ENCODE measurements at regions not wholly inside any gene's neighbourhood (a gene's known extent, or its start where the extent isn't known, plus 50 kb on each side); places are given as distances from the start of the nearest gene placed in this dataset.

DNA sequence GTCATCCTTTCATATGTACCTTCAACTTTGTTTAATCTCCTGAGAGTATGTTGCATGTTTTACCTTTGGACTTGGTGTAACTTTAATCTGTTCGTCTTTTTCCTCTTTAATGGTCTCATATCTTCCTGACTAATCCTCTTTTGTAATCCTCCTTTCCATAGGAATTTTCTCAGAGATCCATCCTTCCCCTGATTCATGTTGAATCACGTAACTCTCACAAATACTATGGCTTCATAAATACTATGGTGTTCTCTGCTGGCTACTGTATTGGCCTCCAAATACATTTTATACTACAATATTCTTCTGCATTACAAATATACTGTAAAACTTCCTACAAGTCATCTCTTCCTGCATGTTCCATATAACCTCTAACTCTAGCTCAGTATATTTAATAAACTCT lies 317.7 kb upstream of the ADGRB3 start:
- H4K20me1 ChIP-seq (ENCODE audit: insufficient read depth, low read length): no peaks in the 10 kb centered on the region
- no peaks in the 10 kb centered on the region for H3K4me1 ChIP-seq (ENCODE audit: low read length)
- H3K27ac ChIP-seq (ENCODE audit: low read length): no peak overlapping the region
- no peaks in the 10 kb centered on the region for H3K27me3 ChIP-seq (replicated peaks; ENCODE audit: insufficient read depth, low read length)
- H3K9me3 ChIP-seq (replicated peaks; ENCODE audit: insufficient read depth, low read length): no peaks in the 10 kb centered on the region
- no peak overlapping the region for H3K4me2 ChIP-seq (ENCODE audit: low read depth, low read length)
- H3K9ac ChIP-seq (ENCODE audit: low read length): no peak overlapping the region
- H3K36me3 ChIP-seq (replicated peaks; ENCODE audit: insufficient read depth, low read length): no peaks in the 10 kb centered on the region
- H2AFZ ChIP-seq (ENCODE audit: low read length): no peak overlapping the region
- no peak overlapping the region for H3K4me3 ChIP-seq (ENCODE audit: low read length)
- no peak for DNase-seq
- H3K79me2 ChIP-seq (ENCODE audit: low read length): no peaks in the 10 kb centered on the region
- no peaks in the 10 kb centered on the region for H3F3A ChIP-seq (ENCODE audit: insufficient read depth, low read length)
- TF ChIP-seq EZH2phosphoT487 (IDR thresholded peaks at IDR 0.05; ENCODE audit: low read length): no peak
- no peak for TF ChIP-seq EZH2 (optimal IDR thresholded peaks at IDR 0.05; ENCODE audit: low read depth, low read length)
- TF ChIP-seq, protein P1, sequence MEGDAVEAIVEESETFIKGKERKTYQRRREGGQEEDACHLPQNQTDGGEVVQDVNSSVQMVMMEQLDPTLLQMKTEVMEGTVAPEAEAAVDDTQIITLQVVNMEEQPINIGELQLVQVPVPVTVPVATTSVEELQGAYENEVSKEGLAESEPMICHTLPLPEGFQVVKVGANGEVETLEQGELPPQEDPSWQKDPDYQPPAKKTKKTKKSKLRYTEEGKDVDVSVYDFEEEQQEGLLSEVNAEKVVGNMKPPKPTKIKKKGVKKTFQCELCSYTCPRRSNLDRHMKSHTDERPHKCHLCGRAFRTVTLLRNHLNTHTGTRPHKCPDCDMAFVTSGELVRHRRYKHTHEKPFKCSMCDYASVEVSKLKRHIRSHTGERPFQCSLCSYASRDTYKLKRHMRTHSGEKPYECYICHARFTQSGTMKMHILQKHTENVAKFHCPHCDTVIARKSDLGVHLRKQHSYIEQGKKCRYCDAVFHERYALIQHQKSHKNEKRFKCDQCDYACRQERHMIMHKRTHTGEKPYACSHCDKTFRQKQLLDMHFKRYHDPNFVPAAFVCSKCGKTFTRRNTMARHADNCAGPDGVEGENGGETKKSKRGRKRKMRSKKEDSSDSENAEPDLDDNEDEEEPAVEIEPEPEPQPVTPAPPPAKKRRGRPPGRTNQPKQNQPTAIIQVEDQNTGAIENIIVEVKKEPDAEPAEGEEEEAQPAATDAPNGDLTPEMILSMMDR (IDR thresholded peaks at IDR 0.05; ENCODE audit: low read length): no peak
- no peaks in the 10 kb centered on the region for H3K9me2 ChIP-seq (replicated peaks; ENCODE audit: insufficient read depth, low read length)

DNA sequence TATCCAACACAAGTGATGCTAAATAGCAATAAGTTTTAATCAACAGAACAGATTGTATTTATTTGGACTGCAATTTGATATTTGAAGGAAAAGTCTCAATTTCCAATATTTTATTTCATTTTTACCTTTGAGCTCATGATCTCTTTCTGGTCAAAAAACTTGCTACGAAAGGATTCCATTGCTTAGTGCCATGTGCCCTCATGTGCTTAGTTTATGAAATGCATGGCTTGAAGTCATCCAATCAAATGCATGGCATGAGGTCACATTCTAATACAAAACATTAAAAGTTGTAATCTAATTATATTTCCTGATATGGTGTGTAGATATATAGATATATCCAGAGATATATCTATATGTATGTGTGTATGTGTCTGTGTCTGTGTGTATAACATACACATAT lies 321.2 kb upstream of the ADGRB3 start:
- H4K20me1 ChIP-seq (ENCODE audit: insufficient read depth, low read length): no peaks in the 10 kb centered on the region
- H3F3A ChIP-seq (ENCODE audit: insufficient read depth, low read length): no peaks in the 10 kb centered on the region
- H3K9me3 ChIP-seq (replicated peaks; ENCODE audit: insufficient read depth, low read length): no peaks in the 10 kb centered on the region
- no peak overlapping the region for H2AFZ ChIP-seq (ENCODE audit: low read length)
- H3K36me3 ChIP-seq (replicated peaks; ENCODE audit: insufficient read depth, low read length): no peaks in the 10 kb centered on the region
- H3K79me2 ChIP-seq (ENCODE audit: low read length): no peaks in the 10 kb centered on the region
- H3K27me3 ChIP-seq (replicated peaks; ENCODE audit: insufficient read depth, low read length): no peaks in the 10 kb centered on the region
- no peak overlapping the region for H3K4me3 ChIP-seq (ENCODE audit: low read length)
- TF ChIP-seq EZH2phosphoT487 (IDR thresholded peaks at IDR 0.05; ENCODE audit: low read length) (no peak), EZH2 (optimal IDR thresholded peaks at IDR 0.05; ENCODE audit: low read depth, low read length) (no peak)
- TF ChIP-seq, protein P1 (IDR thresholded peaks at IDR 0.05; ENCODE audit: low read length): peak; percentile 6; the same call in 1 of the 2 replicates
- no peak overlapping the region for H3K9ac ChIP-seq (ENCODE audit: low read length)
- H3K4me2 ChIP-seq (ENCODE audit: low read depth, low read length): no peak overlapping the region
- no peaks in the 10 kb centered on the region for H3K4me1 ChIP-seq (ENCODE audit: low read length)
- no peaks in the 10 kb centered on the region for H3K9me2 ChIP-seq (replicated peaks; ENCODE audit: insufficient read depth, low read length)
- H3K27ac ChIP-seq (ENCODE audit: low read length): no peak overlapping the region
- no peak for DNase-seq

DNA sequence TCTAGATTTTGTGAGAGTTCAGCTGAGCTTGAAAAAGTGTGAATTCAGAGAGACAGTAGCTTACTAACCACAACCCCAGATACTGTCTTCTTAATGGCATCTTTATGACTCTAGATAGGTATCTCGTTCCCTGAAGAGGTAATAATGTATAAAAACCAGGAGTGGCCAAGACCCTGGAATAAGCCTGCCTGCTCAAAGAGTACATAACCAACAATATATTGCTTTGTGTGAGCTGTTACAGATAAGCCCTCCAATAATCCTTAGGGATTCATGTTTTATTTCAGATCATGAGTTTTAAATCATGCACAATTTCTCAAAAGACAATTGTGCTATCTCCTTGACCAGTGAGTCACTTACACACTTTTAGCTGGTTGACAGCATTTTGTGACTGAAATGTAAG lies 327.8 kb upstream of the ADGRB3 start:
- Histone ChIP-seq H3K4me2 (ENCODE audit: low read depth, low read length) (no peak overlapping the region), H3K27ac (ENCODE audit: low read length) (no peak overlapping the region), H3K9me3 (replicated peaks; ENCODE audit: insufficient read depth, low read length) (no peaks in the 10 kb centered on the region), H3K36me3 (replicated peaks; ENCODE audit: insufficient read depth, low read length) (no peaks in the 10 kb centered on the region; the same call in 1 of the 2 replicates), H3K4me3 (ENCODE audit: low read length) (no peak overlapping the region), H3K79me2 (ENCODE audit: low read length) (no peaks in the 10 kb centered on the region), H3K4me1 (ENCODE audit: low read length) (no peaks in the 10 kb centered on the region), H3K9ac (ENCODE audit: low read length) (no peak overlapping the region), H4K20me1 (ENCODE audit: insufficient read depth, low read length) (no peaks in the 10 kb centered on the region), H3K9me2 (replicated peaks; ENCODE audit: insufficient read depth, low read length) (no peaks in the 10 kb centered on the region), H3F3A (ENCODE audit: insufficient read depth, low read length) (no peaks in the 10 kb centered on the region), H2AFZ (ENCODE audit: low read length) (no peak overlapping the region), H3K27me3 (replicated peaks; ENCODE audit: insufficient read depth, low read length) (no peaks in the 10 kb centered on the region)
- no peak for DNase-seq
- TF ChIP-seq EZH2 (optimal IDR thresholded peaks at IDR 0.05; ENCODE audit: low read depth, low read length) (no peak), EZH2phosphoT487 (IDR thresholded peaks at IDR 0.05; ENCODE audit: low read length) (no peak)
- TF ChIP-seq, protein P1 (IDR thresholded peaks at IDR 0.05; ENCODE audit: low read length): no peak
